Hepatocyte (in vitro differentiated cells): ENCODE measurements at regions not wholly inside any gene's neighbourhood (a gene's known extent, or its start where the extent isn't known, plus 50 kb on each side); places are given as distances from the start of the nearest gene placed in this dataset.

Experiments
- EZH2 ChIP-seq: fragments of 200-600 bp; sonication (generic); IDR thresholded peaks from 2 replicates; pipeline ENCODE4 v1.6.1; 2016; ENCODE audit warnings: antibody characterized with exemption, mild to moderate bottlenecking, borderline replicate concordance
- TF ChIP-seq, protein P1 (sequence below): fragments of 200-600 bp; sonication (generic); IDR thresholded peaks from 2 replicates; pipeline ENCODE4 v1.5.1; 2016; ENCODE audit warnings: antibody characterized with exemption, mild to moderate bottlenecking; ENCODE audit not compliant: poor library complexity

DNA sequence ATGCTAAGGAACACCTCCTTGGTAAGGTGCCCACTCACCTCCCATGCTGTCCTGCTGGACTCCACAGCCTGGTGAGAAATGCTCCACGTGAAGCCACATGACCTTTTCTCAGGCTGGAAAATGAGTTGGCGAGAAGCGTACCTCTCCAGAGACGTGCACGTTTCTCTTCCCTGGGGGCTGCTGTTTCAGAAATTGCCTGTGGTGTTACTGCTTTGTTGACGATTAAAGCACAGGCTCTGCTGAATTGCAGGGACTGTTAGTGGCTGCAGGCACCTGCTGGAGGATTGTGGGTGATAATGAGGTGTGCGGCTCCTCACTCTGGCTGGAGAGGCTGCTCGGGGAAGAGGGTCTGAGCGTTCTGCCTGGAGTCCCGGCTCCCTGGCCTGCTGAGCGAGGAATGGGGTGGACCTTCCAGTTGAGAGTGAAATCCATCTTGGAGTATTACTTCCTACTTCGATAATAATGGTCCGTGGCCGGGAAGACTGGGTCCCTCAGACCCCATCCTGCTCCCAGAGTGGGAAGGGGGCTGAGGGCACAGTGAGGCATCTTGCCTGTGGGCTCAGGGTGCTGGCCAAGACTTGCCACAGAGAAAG, 199.3 kb upstream of the HDAC4 start:
- TF ChIP-seq, protein P1, sequence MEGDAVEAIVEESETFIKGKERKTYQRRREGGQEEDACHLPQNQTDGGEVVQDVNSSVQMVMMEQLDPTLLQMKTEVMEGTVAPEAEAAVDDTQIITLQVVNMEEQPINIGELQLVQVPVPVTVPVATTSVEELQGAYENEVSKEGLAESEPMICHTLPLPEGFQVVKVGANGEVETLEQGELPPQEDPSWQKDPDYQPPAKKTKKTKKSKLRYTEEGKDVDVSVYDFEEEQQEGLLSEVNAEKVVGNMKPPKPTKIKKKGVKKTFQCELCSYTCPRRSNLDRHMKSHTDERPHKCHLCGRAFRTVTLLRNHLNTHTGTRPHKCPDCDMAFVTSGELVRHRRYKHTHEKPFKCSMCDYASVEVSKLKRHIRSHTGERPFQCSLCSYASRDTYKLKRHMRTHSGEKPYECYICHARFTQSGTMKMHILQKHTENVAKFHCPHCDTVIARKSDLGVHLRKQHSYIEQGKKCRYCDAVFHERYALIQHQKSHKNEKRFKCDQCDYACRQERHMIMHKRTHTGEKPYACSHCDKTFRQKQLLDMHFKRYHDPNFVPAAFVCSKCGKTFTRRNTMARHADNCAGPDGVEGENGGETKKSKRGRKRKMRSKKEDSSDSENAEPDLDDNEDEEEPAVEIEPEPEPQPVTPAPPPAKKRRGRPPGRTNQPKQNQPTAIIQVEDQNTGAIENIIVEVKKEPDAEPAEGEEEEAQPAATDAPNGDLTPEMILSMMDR: no peak
- no peak for TF ChIP-seq EZH2
